Esophagus (tissue), 2 donors: ENCODE measurements at regions not wholly inside any gene's neighbourhood (a gene's known extent, or its start where the extent isn't known, plus 50 kb on each side); places are given as distances from the start of the nearest gene placed in this dataset.

Experiments
- H3K27ac ChIP-seq, 2 donors: one replicate each; pipeline ENCODE4 v1.5.1; 2013; ENCODE audit warnings: low read depth in 2 of 2, mild to moderate bottlenecking in 2 of 2, inconsistent platforms in 1 of 2, low read length in 1 of 2, moderate library complexity in 1 of 2
- H3K27me3 ChIP-seq, 2 donors: one replicate each; pipeline ENCODE4 v1.6.1; 2013; ENCODE audit warnings: low read length in 2 of 2, control low read depth in 1 of 2, mild to moderate bottlenecking in 1 of 2; ENCODE audit not compliant: insufficient read depth in 2 of 2, control insufficient read depth in 1 of 2
- H3K36me3 ChIP-seq, 2 donors: one replicate each; pipeline ENCODE4 v1.6.1; 2013; ENCODE audit warnings: low read length in 1 of 2; ENCODE audit not compliant: control insufficient read depth in 2 of 2, insufficient read depth in 2 of 2
- H3K4me1 ChIP-seq, 2 donors: one replicate each; pipeline ENCODE4 v1.6.1; 2013; ENCODE audit warnings: low read length in 1 of 2; ENCODE audit not compliant: control insufficient read depth in 2 of 2, insufficient read depth in 2 of 2
- H3K4me3 ChIP-seq, 2 donors: one replicate each; pipeline ENCODE4 v1.5.1; 2013; ENCODE audit warnings: low read length in 2 of 2, mild to moderate bottlenecking in 2 of 2, low read depth in 1 of 2, moderate library complexity in 1 of 2
- H3K9me3 ChIP-seq, 2 donors: one replicate each; pipeline ENCODE4 v1.6.1; 2013; ENCODE audit warnings: mild to moderate bottlenecking in 2 of 2, low read depth in 1 of 2, low read length in 1 of 2, moderate library complexity in 1 of 2; ENCODE audit not compliant: control insufficient read depth in 2 of 2, insufficient read depth in 1 of 2
- WGBS, 2 donors: extraction: QIAGEN DNeasy Blood & Tissue Kit; methylation state at CpG; one replicate each; pipeline ENCODE4 v1.1.7; 2013; 5-methylcytosine and 5-hydroxymethylcytosine counted together
- donor health status: healthy with polysubstance abuse.
- donor health status: Bipolar disorder and iron deficiency.

DNA sequence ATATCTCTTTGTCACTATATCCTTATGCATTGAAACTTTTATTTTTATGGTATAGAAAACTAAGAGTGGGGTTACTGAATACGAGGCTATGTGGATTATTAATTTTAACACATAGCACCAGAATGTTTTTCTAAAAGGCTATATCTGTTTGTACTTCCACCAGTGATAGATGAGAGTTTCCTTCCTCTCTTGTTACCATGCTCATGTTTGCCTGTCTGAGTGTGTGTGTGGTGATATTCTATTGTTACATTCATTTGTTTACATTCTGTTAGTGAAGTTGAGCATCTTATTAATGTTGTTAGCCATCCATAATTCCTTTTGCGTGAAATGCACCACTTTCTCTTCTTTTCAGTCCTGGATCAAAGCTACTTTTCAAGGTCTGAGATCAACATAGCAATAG is 54.1 kb upstream of the ALDH1A1 start:
- no peak overlapping the region for H3K4me3 ChIP-seq
- H3K27ac ChIP-seq = no peak overlapping the region
- H3K27me3 ChIP-seq = no peaks in the 10 kb centered on the region
- H3K9me3 ChIP-seq = no peaks in the 10 kb centered on the region
- H3K4me1 ChIP-seq = no peaks in the 10 kb centered on the region
- no peaks in the 10 kb centered on the region for H3K36me3 ChIP-seq
- 75 to 80% methylated on average over 2 of the region's 2 CpGs for WGBS, 2 donors
